SJSA1 (cell line): ENCODE measurements at regions not wholly inside any gene's neighbourhood (a gene's known extent, or its start where the extent isn't known, plus 50 kb on each side); places are given as distances from the start of the nearest gene placed in this dataset.

Experiments used
- DNase-seq, 2 experiments: peaks; one replicate each; pipeline ENCODE4 v3.0.0-alpha.2; 2015 to 2020; ENCODE audit warnings: low spot score in 2 of 2, low read depth in 1 of 2
- H3K27ac ChIP-seq: fragments of 250-450 bp; sonication (Bioruptor Pico); 2 replicates; pipeline ENCODE4 v1.5.1; 2020; ENCODE audit warnings: mild to moderate bottlenecking, moderate library complexity
- H3K27me3 ChIP-seq: fragments of 250-450 bp; sonication (Bioruptor Pico); replicated peaks from 2 replicates; pipeline ENCODE4 v1.5.1; 2020; ENCODE audit warnings: mild to moderate bottlenecking, moderate library complexity
- H3K36me3 ChIP-seq: fragments of 250-450 bp; sonication (Bioruptor Pico); 2 replicates; pipeline ENCODE4 v1.5.1; 2020; ENCODE audit warnings: mild to moderate bottlenecking
- H3K4me1 ChIP-seq: fragments of 250-450 bp; sonication (Bioruptor Pico); replicated peaks from 2 replicates; pipeline ENCODE4 v1.6.1; 2021; ENCODE audit warnings: mild to moderate bottlenecking
- H3K4me3 ChIP-seq: fragments of 250-450 bp; sonication (Bioruptor Pico); 2 replicates; pipeline ENCODE4 v1.5.1; 2020; ENCODE audit warnings: mild to moderate bottlenecking
- H3K9me3 ChIP-seq: fragments of 250-450 bp; sonication (Bioruptor Pico); replicated peaks from 2 replicates; pipeline ENCODE4 v1.5.1; 2020; ENCODE audit warnings: mild to moderate bottlenecking

- Histone ChIP-seq H3K36me3 (no peaks in the 10 kb centered on the region), H3K4me3 (no peak overlapping the region), H3K9me3 (no peaks in the 10 kb centered on the region), H3K4me1 (no peaks in the 10 kb centered on the region), H3K27me3 (no peaks in the 10 kb centered on the region), H3K27ac (no peak overlapping the region)
- DNase-seq = no peak
Observed at GRCh38 chr16:73308771-73309170, 260.8 kb upstream of the ZFHX3 start.

GRCh38 chr16:73306901-73307413, 259.0 kb upstream of the ZFHX3 start:
- Histone ChIP-seq H3K27ac (no peak overlapping the region), H3K9me3 (no peaks in the 10 kb centered on the region), H3K27me3 (no peaks in the 10 kb centered on the region), H3K4me3 (no peak overlapping the region), H3K36me3 (no peaks in the 10 kb centered on the region), H3K4me1 (no peaks in the 10 kb centered on the region)
- DNase-seq = no peak

DNA sequence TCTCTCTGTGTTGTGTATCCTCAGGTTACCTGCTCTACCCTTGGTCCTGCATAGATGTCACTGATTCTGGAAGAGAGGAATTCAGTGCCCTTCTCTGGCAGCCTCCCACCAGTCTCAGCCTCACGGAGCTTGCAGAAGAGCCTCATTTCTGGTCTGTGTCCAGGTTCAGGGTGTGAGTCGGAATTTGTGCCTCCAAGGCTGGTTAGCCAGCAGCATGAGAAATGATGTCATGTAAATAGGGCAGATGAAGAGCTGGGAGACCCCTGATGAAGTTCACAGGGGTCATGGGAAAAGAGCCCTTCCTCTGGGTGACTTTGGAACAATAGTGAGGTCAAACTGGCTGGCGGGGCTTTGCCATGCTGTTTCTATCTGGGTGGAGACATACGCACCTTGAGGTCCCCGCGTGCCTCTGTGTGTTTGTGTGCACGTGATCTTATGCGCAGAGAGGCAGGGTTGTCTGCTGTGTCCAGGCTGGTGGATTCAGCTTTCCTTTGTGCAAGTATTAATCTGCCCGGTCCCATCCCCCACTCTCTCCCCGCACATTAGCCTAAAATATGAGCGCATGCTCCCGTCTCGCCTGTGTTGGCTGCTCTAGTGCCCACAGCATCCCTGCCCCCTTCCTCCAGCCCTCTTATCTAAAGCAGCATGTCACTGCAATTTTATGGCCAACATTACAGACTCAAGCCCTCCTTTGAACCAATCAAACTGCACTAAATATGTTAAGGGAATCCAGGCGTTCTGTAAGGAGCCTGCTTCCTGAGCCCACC, 256.3 kb upstream of the ZFHX3 start:
- H3K9me3 ChIP-seq = no peaks in the 10 kb centered on the region
- no peak for DNase-seq
- H3K4me1 ChIP-seq = no peaks in the 10 kb centered on the region

DNA sequence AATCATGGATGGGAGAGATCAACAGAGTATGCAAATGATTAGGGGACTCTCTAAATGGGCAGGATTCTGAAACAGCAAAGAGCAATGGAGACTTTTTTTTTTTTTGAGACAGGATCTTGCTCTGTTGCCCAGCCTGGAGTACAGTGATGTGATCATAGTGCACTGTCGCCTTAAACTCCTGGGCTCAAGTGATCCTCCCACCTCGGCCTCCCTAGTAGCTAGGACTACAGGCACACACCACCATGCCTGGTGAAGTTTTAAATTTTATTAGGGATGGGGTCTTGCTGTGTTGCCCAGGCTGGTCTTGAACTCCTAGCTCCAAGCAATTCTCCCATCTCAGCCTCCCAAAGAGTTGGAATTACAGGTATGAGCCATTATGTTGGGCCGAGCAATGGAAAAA, 255.0 kb upstream of the ZFHX3 start:
- H3K4me1 ChIP-seq = peaks cover 10% of the 10 kb centered on the region
- H3K27ac ChIP-seq = no peak overlapping the region
- H3K9me3 ChIP-seq = no peaks in the 10 kb centered on the region
- DNase-seq = no peak
- no peaks in the 10 kb centered on the region for H3K36me3 ChIP-seq
- no peak overlapping the region for H3K4me3 ChIP-seq
- H3K27me3 ChIP-seq = no peaks in the 10 kb centered on the region

More for the DNA sequence above, 256.3 kb upstream of the ZFHX3 start:
- Histone ChIP-seq H3K4me3 (no peak overlapping the region), H3K27me3 (no peaks in the 10 kb centered on the region), H3K27ac (no peak overlapping the region), H3K36me3 (no peaks in the 10 kb centered on the region)

- Histone ChIP-seq H3K36me3 (no peaks in the 10 kb centered on the region), H3K4me3 (no peak overlapping the region), H3K27me3 (0 out of 2 replicates have a peak, but pooled peaks cover 3% of the 10 kb centered on the region), H3K9me3 (no peaks in the 10 kb centered on the region), H3K27ac (no peak overlapping the region), H3K4me1 (peaks cover 14% of the 10 kb centered on the region)
- no peak for DNase-seq
Observed at GRCh38 chr16:73301984-73302383, 254.1 kb upstream of the ZFHX3 start.

GRCh38 chr16:73299346-73299745, 251.4 kb upstream of the ZFHX3 start:
- DNase-seq = no peak
- no peaks in the 10 kb centered on the region for H3K36me3 ChIP-seq
- H3K9me3 ChIP-seq = no peaks in the 10 kb centered on the region
- 0 out of 2 replicates have a peak, but pooled peaks cover 3% of the 10 kb centered on the region for H3K27me3 ChIP-seq
- H3K4me3 ChIP-seq = no peak overlapping the region
- H3K4me1 ChIP-seq = peaks cover 14% of the 10 kb centered on the region
- H3K27ac ChIP-seq = no peak overlapping the region; the same call in 1 of the 2 replicates

GRCh38 chr16:73298562-73298961, 250.6 kb upstream of the ZFHX3 start:
- Histone ChIP-seq H3K36me3 (no peaks in the 10 kb centered on the region), H3K4me1 (peaks cover 14% of the 10 kb centered on the region), H3K27ac (peak overlapping the region; percentile 29), H3K9me3 (no peaks in the 10 kb centered on the region), H3K4me3 (no peak overlapping the region), H3K27me3 (0 out of 2 replicates have a peak, but pooled peaks cover 3% of the 10 kb centered on the region)
- peak; percentile 50 to 61 for DNase-seq

GRCh38 chr16:73290258-73290657, 242.3 kb upstream of the ZFHX3 start:
- no peaks in the 10 kb centered on the region for H3K36me3 ChIP-seq
- DNase-seq = no peak
- no peaks in the 10 kb centered on the region for H3K27me3 ChIP-seq
- H3K9me3 ChIP-seq = no peaks in the 10 kb centered on the region
- no peaks in the 10 kb centered on the region for H3K4me1 ChIP-seq
- no peak overlapping the region for H3K4me3 ChIP-seq
- no peak overlapping the region for H3K27ac ChIP-seq

DNA sequence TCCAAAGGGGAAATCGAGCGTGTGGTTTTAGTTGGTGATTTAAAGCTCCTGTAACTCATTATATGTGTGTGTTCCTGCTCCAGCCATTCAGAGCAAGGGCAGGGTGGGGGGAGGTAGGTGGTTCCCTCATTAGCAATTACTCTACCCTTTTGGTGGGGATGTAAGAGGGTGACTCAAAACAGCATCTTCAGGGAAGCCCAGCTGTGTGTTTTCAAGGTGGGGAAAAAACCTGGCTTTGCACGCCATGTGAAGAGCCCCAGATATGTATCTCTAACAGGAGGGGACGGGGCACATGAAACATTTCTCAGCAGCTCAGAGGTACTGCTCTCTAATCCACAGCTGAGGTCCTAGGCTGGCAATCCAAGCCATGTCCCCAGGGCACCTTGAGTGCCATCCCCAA, 241.3 kb upstream of the ZFHX3 start:
- H3K9me3 ChIP-seq = no peaks in the 10 kb centered on the region
- H3K36me3 ChIP-seq = no peaks in the 10 kb centered on the region
- no peak overlapping the region for H3K4me3 ChIP-seq
- no peaks in the 10 kb centered on the region for H3K27me3 ChIP-seq
- H3K4me1 ChIP-seq = no peaks in the 10 kb centered on the region
- no peak overlapping the region for H3K27ac ChIP-seq
- DNase-seq = no peak

DNA sequence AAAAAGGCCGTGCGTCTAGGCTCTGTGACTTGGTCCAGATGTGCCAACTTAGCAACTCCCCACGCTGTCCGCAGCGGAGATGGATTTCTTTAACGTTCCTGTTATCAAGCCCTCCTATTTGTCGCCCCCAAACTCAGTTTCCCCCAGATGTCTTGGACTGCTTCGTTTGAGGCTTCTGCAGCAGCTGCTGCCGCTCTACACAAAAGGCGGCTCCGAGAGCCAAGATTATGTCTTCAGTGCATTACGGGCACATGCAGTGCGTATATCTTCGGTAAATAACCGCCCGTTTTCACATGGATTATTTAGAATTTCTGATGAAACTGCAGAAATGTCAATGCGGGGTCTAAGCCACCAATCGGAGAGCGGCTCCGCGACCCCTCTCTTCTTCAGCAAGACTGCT, 240.6 kb upstream of the ZFHX3 start:
- no peaks in the 10 kb centered on the region for H3K9me3 ChIP-seq
- no peak overlapping the region for H3K27ac ChIP-seq
- no peak overlapping the region for H3K4me3 ChIP-seq
- H3K4me1 ChIP-seq = no peaks in the 10 kb centered on the region
- no peak for DNase-seq
- H3K36me3 ChIP-seq = no peaks in the 10 kb centered on the region
- H3K27me3 ChIP-seq = no peaks in the 10 kb centered on the region

- Histone ChIP-seq H3K36me3 (no peaks in the 10 kb centered on the region), H3K9me3 (no peaks in the 10 kb centered on the region), H3K4me3 (no peak overlapping the region), H3K4me1 (no peaks in the 10 kb centered on the region), H3K27me3 (no peaks in the 10 kb centered on the region), H3K27ac (no peak overlapping the region)
- DNase-seq = no peak
Observed at GRCh38 chr16:73287859-73288405, 240.0 kb upstream of the ZFHX3 start.

- H3K27ac ChIP-seq = no peak overlapping the region
- no peak overlapping the region for H3K4me3 ChIP-seq
- H3K36me3 ChIP-seq = no peaks in the 10 kb centered on the region
- no peak for DNase-seq
- no peaks in the 10 kb centered on the region for H3K9me3 ChIP-seq
- H3K4me1 ChIP-seq = no peaks in the 10 kb centered on the region
- no peaks in the 10 kb centered on the region for H3K27me3 ChIP-seq
Observed at GRCh38 chr16:73286346-73287267, 238.7 kb upstream of the ZFHX3 start.

- Histone ChIP-seq H3K36me3 (no peaks in the 10 kb centered on the region), H3K27ac (no peak overlapping the region), H3K27me3 (no peaks in the 10 kb centered on the region), H3K9me3 (no peaks in the 10 kb centered on the region), H3K4me1 (no peaks in the 10 kb centered on the region), H3K4me3 (no peak overlapping the region)
- DNase-seq = no peak
Observed at GRCh38 chr16:73285436-73286201, 237.7 kb upstream of the ZFHX3 start.
